RWPE2 (cell line): ENCODE measurements at regions not wholly inside any gene's neighbourhood (a gene's known extent, or its start where the extent isn't known, plus 50 kb on each side); places are given as distances from the start of the nearest gene placed in this dataset.

Experiments
- ATAC-seq: fragments of 200-7000 bp; cut with Tn5 transposase; 3 replicates; pipeline ENCODE4 v1.9.1; 2021; ENCODE audit warnings: low read depth
- DNase-seq: peaks from one replicate; pipeline ENCODE4 v3.0.0-alpha.2; 2020; ENCODE audit warnings: low spot score
- H3K27ac ChIP-seq: fragments of 450-650 bp; 2 replicates; pipeline ENCODE4 v1.5.1; 2017; ENCODE audit warnings: mild to moderate bottlenecking; ENCODE audit not compliant: poor library complexity, severe bottlenecking
- H3K27me3 ChIP-seq: fragments of 250-450 bp; sonication (Bioruptor Pico); 2 replicates; pipeline ENCODE4 v1.5.1; 2021; ENCODE audit warnings: mild to moderate bottlenecking, moderate library complexity; ENCODE audit not compliant: insufficient read depth, poor library complexity, severe bottlenecking
- H3K36me3 ChIP-seq: fragments of 250-450 bp; sonication (Bioruptor Pico); 2 replicates; pipeline ENCODE4 v1.5.1; 2020; ENCODE audit warnings: low read depth, mild to moderate bottlenecking, moderate library complexity
- H3K4me1 ChIP-seq: fragments of 250-450 bp; sonication (Bioruptor Pico); 2 replicates; pipeline ENCODE4 v1.5.1; 2021; ENCODE audit warnings: mild to moderate bottlenecking, moderate library complexity; ENCODE audit not compliant: insufficient read depth, poor library complexity, severe bottlenecking
- H3K4me3 ChIP-seq: fragments of 250-450 bp; sonication (Bioruptor Pico); 2 replicates; pipeline ENCODE4 v1.5.1; 2021; ENCODE audit warnings: mild to moderate bottlenecking, moderate library complexity; ENCODE audit not compliant: severe bottlenecking
- H3K9me3 ChIP-seq: fragments of 250-450 bp; sonication (Bioruptor Pico); 2 replicates; pipeline ENCODE4 v1.5.1; 2021; ENCODE audit warnings: mild to moderate bottlenecking, moderate library complexity; ENCODE audit not compliant: severe bottlenecking
- CTCF ChIP-seq: fragments of 450-650 bp; IDR thresholded peaks from one replicate; pipeline ENCODE4 v1.5.1; 2017; ENCODE audit warnings: mild to moderate bottlenecking, moderate library complexity; ENCODE audit not compliant: poor library complexity, severe bottlenecking

DNA sequence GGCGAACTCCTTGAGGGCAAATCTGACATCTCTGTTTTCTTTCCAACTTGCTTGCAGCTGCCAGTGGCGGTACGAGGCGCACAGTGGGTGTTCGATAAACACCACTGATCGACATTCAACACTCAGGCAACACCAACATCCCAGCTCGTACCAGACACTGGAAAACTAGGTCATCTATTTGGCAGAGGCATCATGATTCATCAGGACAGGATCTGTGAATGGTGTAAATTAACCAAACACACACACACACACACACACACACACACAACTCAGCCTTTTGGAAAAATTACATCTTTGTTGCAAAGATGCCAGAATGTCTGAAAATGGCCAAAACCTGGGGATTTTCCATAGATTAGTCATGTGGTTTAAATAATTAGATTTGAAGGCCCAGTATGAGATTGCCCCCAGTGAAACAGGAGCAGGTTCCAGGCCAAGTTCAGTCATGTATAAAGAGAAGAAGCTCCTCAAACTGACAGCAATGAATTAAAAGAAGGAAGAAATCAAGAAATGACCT lies 150.5 kb upstream of the NCKAP5 start:
- Histone ChIP-seq H3K36me3 (no peaks in the 10 kb centered on the region), H3K4me3 (no peak overlapping the region), H3K27me3 (no peaks in the 10 kb centered on the region), H3K4me1 (no peaks in the 10 kb centered on the region), H3K9me3 (no peaks in the 10 kb centered on the region), H3K27ac (no peak overlapping the region)
- ATAC-seq (no peak), DNase-seq (no peak)
- no peak for TF ChIP-seq CTCF

DNA sequence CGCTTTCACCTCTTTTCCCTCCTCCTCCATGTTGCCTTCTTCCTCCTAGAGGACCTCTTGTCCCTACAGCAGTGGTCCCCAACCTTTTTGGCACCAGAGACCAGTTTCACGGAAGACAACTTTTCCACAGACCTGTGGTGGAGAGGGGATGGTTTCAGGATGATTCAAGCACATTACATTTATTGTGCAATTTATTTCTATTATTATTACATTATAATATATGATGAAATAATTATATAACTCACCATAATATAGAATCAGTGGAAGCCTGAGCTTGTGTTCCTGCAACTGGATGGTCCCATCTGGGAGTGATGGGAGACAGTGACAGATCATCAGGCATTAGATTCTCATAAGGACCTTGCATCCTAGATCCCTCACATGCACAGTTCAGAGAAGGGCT lies 152.2 kb upstream of the NCKAP5 start:
- Histone ChIP-seq H3K4me3 (no peak overlapping the region), H3K27me3 (no peaks in the 10 kb centered on the region), H3K27ac (no peak overlapping the region), H3K36me3 (no peaks in the 10 kb centered on the region), H3K4me1 (no peaks in the 10 kb centered on the region), H3K9me3 (no peaks in the 10 kb centered on the region)
- no peak for DNase-seq
- ATAC-seq: no peak
- no peak for TF ChIP-seq CTCF

GRCh38 chr2:133721118-133721517 lies 152.9 kb upstream of the NCKAP5 start:
- Histone ChIP-seq H3K4me1 (no peaks in the 10 kb centered on the region), H3K27ac (no peak overlapping the region), H3K4me3 (no peak overlapping the region), H3K36me3 (no peaks in the 10 kb centered on the region), H3K9me3 (no peaks in the 10 kb centered on the region), H3K27me3 (no peaks in the 10 kb centered on the region)
- TF ChIP-seq CTCF: no peak
- ATAC-seq: no peak
- DNase-seq: no peak

- no peak for ATAC-seq
- no peaks in the 10 kb centered on the region for H3K27me3 ChIP-seq
- no peaks in the 10 kb centered on the region for H3K9me3 ChIP-seq
- no peaks in the 10 kb centered on the region for H3K36me3 ChIP-seq
- no peaks in the 10 kb centered on the region for H3K4me1 ChIP-seq
- no peak overlapping the region for H3K4me3 ChIP-seq
- H3K27ac ChIP-seq: no peak overlapping the region
- DNase-seq: no peak
- no peak for TF ChIP-seq CTCF
These were observed 154.9 kb upstream of the NCKAP5 start for GRCh38 chr2:133723133-133723532.

GRCh38 chr2:133726973-133727372 lies 158.7 kb upstream of the NCKAP5 start:
- no peaks in the 10 kb centered on the region for H3K27me3 ChIP-seq
- no peak for ATAC-seq
- H3K9me3 ChIP-seq: no peaks in the 10 kb centered on the region
- H3K27ac ChIP-seq: no peak overlapping the region
- no peaks in the 10 kb centered on the region for H3K4me1 ChIP-seq
- DNase-seq: no peak
- no peak overlapping the region for H3K4me3 ChIP-seq
- H3K36me3 ChIP-seq: no peaks in the 10 kb centered on the region
- TF ChIP-seq CTCF: no peak
